NB4 (cell line): ENCODE measurements at regions not wholly inside any gene's neighbourhood (a gene's known extent, or its start where the extent isn't known, plus 50 kb on each side); places are given as distances from the start of the nearest gene placed in this dataset.

ENCODE experiments used
- POLR2A ChIP-seq: IDR thresholded peaks from 2 replicates; pipeline ENCODE4 v1.6.1; 2011; ENCODE audit warnings: mild to moderate bottlenecking; ENCODE audit not compliant: insufficient read length; ENCODE audit errors: extremely low read depth
- TF ChIP-seq, protein P1 (sequence below): IDR thresholded peaks from 2 replicates; pipeline ENCODE4 v1.6.1; 2011; ENCODE audit warnings: low read depth, low read length
- TF ChIP-seq, protein P2 (sequence below): IDR thresholded peaks from one replicate; pipeline ENCODE4 v1.5.1; 2012; ENCODE audit warnings: low read depth, low read length

DNA sequence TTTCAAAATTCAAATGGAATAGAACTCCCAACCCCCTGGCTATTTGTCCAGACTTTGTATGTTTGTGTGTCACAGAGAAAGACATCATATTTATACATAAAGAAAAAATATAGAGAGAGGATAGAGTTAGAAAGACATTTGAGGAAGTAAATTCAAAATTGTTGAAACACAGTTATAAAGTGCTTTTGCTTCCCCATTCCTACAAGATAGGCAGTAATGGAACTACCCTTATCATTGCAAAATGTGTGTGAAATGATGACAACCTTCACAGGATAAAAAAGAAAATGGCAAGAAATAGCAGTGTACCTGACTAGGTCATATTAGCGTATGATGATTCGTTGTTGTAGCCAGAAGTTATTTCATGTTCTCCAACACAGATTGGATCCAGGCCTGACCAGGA is 63.1 kb downstream of the FZD1 start:
- TF ChIP-seq, protein P1, sequence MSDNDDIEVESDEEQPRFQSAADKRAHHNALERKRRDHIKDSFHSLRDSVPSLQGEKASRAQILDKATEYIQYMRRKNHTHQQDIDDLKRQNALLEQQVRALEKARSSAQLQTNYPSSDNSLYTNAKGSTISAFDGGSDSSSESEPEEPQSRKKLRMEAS: no peak
- TF ChIP-seq, protein P2, sequence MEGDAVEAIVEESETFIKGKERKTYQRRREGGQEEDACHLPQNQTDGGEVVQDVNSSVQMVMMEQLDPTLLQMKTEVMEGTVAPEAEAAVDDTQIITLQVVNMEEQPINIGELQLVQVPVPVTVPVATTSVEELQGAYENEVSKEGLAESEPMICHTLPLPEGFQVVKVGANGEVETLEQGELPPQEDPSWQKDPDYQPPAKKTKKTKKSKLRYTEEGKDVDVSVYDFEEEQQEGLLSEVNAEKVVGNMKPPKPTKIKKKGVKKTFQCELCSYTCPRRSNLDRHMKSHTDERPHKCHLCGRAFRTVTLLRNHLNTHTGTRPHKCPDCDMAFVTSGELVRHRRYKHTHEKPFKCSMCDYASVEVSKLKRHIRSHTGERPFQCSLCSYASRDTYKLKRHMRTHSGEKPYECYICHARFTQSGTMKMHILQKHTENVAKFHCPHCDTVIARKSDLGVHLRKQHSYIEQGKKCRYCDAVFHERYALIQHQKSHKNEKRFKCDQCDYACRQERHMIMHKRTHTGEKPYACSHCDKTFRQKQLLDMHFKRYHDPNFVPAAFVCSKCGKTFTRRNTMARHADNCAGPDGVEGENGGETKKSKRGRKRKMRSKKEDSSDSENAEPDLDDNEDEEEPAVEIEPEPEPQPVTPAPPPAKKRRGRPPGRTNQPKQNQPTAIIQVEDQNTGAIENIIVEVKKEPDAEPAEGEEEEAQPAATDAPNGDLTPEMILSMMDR: no peak
- no peak for TF ChIP-seq POLR2A
